ACHN (cell line): ENCODE measurements at regions not wholly inside any gene's neighbourhood (a gene's known extent, or its start where the extent isn't known, plus 50 kb on each side); places are given as distances from the start of the nearest gene placed in this dataset.
"Not testable (repeated sequence)": the region's sequence is repeated elsewhere in the genome, so short reads cannot be mapped to it uniquely, and the experiment has no call there.

Experiments
- DNase-seq: peaks from one replicate; pipeline ENCODE4 v3.0.0-alpha.2; 2015
- in situ Hi-C: cut with HindIII; loops from 2 replicates; pipeline ENCODE4 v1.10.0; 2017; ENCODE audit warnings: low sequenced_read_pairs, low pct_ligation_motif_present, low pct_unique_long_range_greater_than_20kb

GRCh38 chr3:181383201-181383600 lies 328.5 kb upstream of the SOX2 start:
- in situ Hi-C loops, result no loop called here
- no peak for DNase-seq

- in situ Hi-C loops, result no loop called here
- no peak for DNase-seq
Observed at GRCh38 chr3:181382656-181383055, 329.1 kb upstream of the SOX2 start.

GRCh38 chr3:181379278-181379677 lies 332.4 kb upstream of the SOX2 start:
- in situ Hi-C loops, result no loop called here

GRCh38 chr3:181369637-181370036 lies 342.1 kb upstream of the SOX2 start:
- in situ Hi-C loops, result no loop called here
- no peak for DNase-seq

More at GRCh38 chr3:181379278-181379677, 332.4 kb upstream of the SOX2 start:
- no peak for DNase-seq

DNA sequence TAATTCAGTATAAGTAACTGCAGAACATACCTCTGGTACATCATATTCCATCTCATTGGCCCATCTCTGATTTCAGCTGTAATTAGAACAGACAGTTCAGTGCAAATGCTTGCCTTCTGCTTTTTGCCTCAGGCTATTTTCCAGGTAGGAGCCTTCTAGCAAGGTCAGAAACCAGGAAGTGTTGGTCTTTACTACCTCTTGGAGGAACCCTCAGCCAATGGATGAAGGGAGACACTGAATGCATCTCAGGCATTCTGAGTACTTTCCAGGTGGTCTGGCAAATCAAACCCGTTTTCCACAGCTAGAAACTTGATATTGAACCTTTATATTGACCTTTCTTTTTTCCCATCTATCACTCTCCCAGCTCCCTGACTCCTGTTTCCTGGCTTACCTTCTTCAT lies 348.5 kb upstream of the SOX2 start:
- in situ Hi-C loops, result no loop called here

DNA sequence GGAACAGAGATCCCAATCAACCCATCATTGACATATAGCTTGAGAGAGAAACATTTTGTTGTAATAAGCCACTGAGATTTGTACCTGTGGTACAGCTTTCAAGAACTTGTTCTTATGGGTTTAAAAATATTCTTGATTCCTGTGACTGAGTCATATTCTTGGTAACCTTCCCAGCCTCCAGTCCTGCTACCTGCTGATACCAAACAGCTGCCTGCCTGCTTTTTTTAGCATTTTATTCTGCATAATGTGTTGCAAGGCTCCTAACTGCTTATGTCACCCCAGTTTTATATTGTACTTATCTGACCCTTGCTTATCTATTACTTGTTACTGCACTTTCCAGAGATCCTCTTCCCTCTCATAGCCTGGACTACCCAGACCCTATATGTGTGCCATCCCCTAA lies 349.3 kb upstream of the SOX2 start:
- in situ Hi-C loops, result no loop called here
- DNase-seq, result no peak

More for the DNA sequence above, 348.5 kb upstream of the SOX2 start:
- DNase-seq, result no peak

DNA sequence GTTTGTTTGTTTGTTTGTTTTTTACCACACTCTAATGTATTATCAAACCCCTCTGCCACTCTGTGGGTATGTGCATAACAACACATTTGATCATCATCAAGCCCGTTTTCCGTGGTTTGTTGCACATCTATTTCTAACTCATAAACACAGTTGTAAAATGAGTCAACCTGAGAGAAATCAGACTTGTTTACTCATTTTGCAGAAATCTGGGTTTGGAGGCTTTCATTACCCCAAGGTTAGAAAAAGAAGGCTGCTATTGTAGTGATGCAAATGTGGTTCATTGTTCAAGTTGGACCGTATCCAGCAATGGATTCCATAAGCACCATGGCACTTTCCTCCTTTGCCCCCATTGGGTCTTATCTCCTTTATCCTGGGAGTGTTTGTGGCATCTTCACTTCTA lies 353.2 kb upstream of the SOX2 start:
- in situ Hi-C loops, result no loop called here
- DNase-seq, result no peak

- no peak for DNase-seq
- in situ Hi-C loops, result no loop called here
Observed at GRCh38 chr3:181358060-181358459, 353.7 kb upstream of the SOX2 start.

GRCh38 chr3:181354140-181354539 lies 357.6 kb upstream of the SOX2 start:
- in situ Hi-C loops, result no loop called here

GRCh38 chr3:181344331-181344730 lies 354.8 kb upstream of the DNAJC19 start:
- in situ Hi-C loops, result no loop called here
- no peak for DNase-seq

More at GRCh38 chr3:181354140-181354539, 357.6 kb upstream of the SOX2 start:
- no peak for DNase-seq

DNA sequence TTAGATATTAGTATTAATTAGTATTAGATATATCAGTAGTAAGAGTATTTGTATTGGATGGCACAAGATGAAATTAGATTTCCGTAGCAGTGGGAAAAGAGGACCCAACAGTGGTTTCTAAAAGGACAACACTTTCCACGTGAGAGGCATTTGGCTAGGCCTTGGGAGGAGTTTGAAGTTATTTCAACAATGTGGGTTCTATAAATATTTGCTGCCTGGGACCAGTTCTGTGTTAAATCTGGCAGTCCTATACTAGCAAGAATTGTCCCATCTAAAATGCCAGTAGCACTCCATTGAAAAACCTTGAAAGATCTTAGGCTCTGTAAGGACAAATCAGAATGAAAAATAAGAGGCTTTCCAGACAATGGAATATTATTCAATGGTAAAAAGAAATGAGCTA lies 347.1 kb upstream of the DNAJC19 start:
- DNase-seq, result no peak
- in situ Hi-C loops, result no loop called here

DNA sequence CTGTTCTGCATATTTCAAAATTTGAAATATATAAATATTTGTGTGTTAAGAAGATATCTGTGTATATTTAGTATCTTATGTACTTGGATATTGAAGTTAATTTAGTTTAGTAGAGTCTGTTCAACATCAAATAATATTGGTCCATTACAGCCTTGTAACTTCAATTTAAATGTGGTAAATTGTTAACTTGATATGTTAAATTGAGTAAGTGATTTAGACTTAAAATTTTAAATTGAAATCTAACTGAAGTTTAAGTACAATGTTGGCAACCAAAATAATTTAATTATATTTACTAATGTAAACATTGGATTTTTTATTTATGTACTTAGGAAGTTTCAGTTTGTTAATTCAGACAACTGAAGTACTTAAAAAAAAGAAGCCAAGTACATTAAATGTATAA lies 343.9 kb upstream of the DNAJC19 start:
- in situ Hi-C loops, result no loop called here
- DNase-seq, result no peak

DNA sequence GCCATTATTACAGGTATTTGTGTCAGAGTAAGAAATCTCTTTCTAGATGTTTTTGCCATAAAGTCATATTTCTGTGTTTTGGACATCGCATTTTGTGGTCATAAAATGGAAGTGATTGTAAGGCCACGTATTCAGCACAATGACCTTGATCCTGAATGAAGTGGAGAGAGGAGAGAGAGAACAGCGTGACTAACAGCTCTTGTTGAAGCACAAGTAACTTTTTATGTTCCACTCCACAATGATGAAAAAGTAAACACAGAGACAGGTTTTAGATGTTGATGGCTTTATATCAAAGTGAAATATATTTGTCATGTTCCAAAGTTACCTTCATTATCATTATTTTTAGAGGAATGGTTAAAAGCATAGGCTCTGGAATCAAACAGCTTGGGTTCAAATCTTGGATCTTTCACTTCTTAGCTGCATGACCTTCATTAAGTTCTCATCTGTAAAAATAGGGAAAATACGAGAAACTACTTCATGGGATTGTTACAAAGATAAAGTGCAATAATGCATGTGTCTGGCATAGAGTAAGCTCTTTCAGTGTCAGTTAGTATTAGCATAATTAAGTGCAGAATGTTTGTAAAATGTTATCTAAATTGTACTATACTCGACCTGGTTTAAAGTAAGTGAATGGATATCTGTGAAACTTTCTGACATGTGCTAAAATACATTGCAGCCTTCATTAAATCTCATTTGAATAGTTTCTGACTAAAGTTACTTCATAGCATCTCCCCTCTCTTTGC lies 341.5 kb upstream of the DNAJC19 start:
- no peak for DNase-seq
- in situ Hi-C loops, result no loop called here

DNA sequence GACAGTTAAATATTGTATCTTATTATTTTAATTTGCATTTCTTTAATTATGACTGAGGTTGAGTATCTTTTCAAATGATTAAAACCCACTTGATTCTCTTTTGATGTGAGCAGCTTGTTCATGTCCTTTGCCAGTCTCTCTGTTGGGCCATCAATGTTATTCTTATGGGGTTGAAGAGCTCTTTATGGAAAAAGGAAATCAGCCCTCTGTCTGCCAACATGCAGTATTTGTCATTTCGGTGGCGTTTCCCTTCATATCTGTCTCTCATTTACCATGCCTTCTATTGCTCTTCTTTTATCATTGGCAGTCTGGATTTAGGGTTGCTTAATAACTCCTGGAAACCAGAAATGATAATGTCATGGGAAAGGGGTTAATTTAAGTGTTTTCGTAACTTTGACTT lies 340.7 kb upstream of the DNAJC19 start:
- no peak for DNase-seq
- in situ Hi-C loops, result no loop called here

- in situ Hi-C loops, result no loop called here
- no peak for DNase-seq
Observed at GRCh38 chr3:181329024-181329423, 339.5 kb upstream of the DNAJC19 start.

DNA sequence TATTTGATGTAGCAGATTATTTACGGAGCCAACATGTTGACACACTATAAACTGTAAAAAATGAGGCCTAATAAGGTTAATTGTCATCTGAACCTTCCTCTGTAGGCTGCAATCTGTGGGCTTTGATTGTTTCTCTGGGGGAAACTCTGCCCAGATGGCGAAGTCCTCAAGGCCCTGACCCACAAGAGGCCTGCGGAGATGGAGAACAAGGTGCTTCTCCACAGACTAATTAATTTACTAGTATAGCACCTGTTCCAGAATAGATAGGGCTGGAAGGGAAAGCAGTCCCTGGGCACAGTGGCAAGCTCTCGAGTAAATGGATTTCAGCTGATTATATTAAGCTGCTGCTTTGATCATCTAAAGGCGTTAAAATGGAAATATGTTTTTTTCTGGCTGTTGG lies 338.8 kb upstream of the DNAJC19 start:
- in situ Hi-C loops, result no loop called here
- DNase-seq, result no peak

DNA sequence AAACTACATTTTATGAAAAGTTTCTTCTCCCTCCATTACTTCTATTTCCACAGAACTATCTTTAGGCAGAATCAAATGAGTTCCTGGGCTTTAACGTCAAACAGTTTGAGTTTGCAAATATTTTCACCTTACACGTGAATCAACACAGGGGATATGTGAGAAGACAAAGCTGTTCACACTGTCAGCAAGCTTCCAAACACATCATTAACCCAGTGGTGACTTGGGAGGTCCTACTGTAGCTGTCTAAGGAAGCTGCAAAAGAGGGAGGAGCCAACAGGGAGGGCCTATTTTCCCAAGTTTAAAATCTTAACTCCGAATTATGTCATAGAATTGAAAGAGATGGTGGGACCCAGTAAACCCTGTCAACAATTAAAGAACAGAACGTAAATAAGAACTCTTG lies 337.8 kb upstream of the DNAJC19 start:
- no peak for DNase-seq
- in situ Hi-C loops, result no loop called here

DNA sequence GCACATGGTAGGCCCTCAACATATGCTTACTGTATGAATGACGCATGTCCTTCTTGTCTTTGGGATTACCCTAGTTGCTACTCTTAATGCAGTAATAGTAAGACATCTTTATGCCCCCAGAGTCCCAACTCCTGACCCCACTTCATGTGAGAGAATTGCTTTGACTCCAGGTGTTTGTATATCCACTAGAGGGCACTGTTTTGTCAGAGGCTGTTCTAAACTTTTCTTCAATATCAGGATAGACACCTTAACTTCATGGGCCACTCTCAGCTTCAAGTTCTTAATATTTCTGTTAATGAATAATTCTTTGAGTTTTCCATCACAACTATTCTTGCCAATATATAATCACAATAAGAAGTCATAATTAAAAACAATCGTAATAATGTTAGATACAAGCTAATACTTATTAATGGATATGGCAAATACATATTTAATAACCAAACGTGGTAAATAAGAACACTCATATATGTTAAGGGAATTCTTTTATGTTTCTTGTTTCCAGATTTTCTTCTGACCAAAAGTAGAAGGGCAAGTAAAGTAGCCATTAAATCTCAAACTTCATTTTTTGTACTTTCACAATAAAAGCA lies 337.2 kb upstream of the DNAJC19 start:
- in situ Hi-C loops, result no loop called here

DNA sequence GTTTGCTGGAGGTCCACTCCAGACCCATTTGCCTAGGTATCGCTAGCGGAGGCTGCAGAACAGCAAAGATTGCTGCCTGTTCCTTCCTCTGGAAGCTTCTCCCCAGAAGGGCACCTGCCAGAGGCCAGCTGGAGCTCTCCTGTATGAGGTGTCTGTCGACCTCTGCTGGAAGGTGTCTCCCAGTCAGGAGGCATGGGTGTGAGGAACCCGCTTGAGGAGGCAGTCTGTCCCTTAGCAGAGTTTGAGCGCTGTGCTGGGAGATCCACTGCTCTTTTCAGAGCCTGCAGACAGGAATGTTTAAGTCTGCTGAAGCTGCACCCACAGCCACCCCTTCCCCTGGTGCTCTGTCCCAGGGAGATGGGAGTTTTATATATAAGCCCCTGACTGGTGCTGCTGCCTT lies 335.0 kb upstream of the DNAJC19 start:
- in situ Hi-C loops, DNase-seq: not testable (repeated sequence)

More for the DNA sequence above, 337.2 kb upstream of the DNAJC19 start:
- peak; percentile 25 for DNase-seq

DNA sequence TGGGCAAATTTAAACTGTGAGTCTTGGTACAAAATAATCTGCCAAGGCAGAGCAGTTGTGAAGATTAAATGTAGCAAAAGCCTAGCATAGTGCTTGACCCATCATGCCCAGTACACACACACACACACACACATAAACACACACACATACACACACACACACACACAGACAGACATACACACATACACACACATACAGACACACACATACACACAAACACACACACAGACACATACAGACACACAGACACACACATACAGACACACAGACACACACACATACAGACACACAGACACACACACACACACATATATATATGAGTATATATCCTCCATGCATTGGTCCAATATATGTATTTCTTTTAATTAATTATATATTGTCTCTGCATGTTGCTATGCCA lies 328.8 kb upstream of the DNAJC19 start:
- in situ Hi-C loops, result no loop called here
- DNase-seq, result no peak
